ACHN (cell line): ENCODE measurements at regions not wholly inside any gene's neighbourhood (a gene's known extent, or its start where the extent isn't known, plus 50 kb on each side); places are given as distances from the start of the nearest gene placed in this dataset.
"Not testable (repeated sequence)": the region's sequence is repeated elsewhere in the genome, so short reads cannot be mapped to it uniquely, and the experiment has no call there.

Experiments used
- DNase-seq: peaks from one replicate; pipeline ENCODE4 v3.0.0-alpha.2; 2015
- in situ Hi-C: cut with HindIII; loops from 2 replicates; pipeline ENCODE4 v1.10.0; 2017; ENCODE audit warnings: low sequenced_read_pairs, low pct_ligation_motif_present, low pct_unique_long_range_greater_than_20kb

DNA sequence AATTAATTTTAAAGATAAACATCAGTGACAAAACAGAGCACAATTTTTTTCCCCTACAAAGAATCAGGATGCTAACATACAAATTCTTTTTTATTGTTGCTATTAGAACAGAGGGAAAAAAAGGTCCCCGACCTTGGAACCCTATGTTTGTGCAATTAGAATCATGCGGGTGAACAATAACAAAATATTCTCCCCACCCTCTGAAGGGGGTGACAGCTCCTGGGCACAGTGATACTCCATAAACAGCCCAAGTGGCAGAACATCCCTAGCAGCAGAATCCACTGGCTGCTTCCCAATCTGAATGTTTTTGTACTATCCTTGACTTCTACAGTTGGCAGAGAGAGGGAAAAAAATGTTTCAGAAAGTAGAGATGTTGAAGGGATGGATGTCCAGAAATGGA is 87.7 kb upstream of the TLL1 start:
- in situ Hi-C loops = no loop called here
- no peak for DNase-seq

DNA sequence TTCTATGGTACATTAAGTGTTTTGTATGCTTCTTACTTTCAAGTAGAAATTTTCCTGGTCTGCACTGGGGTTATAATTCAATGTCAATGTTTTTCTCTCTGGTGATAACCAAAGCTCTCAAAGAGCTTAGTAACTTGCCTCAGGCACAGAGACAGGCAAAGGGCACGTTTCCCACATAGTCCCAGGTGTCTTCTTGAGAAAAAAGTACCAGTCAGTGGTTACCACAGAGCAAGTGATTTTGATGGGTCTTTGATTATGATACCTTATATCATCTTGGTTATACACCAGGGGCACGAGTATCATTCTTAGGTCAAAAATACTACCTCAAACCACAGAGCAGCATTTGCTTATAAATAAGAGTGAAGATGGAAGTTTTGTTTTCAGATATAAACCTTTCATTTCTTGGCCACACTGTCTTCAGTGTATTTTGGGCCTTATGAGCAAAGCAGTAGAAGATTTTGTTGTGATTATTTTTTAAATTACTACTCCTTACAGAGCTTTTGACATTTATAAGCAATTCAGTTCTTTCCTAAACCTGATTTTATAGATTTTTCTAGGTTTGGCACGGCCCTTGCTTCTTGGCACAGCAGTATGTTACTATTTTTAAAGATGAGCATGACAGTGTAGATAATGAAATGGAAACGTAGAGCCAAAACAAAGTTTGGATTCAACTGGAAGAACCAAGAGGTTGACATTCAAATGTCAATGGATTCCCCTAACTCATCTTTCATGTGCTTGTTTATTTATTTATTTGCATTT is 85.3 kb upstream of the TLL1 start:
- in situ Hi-C loops = no loop called here
- no peak for DNase-seq

DNA sequence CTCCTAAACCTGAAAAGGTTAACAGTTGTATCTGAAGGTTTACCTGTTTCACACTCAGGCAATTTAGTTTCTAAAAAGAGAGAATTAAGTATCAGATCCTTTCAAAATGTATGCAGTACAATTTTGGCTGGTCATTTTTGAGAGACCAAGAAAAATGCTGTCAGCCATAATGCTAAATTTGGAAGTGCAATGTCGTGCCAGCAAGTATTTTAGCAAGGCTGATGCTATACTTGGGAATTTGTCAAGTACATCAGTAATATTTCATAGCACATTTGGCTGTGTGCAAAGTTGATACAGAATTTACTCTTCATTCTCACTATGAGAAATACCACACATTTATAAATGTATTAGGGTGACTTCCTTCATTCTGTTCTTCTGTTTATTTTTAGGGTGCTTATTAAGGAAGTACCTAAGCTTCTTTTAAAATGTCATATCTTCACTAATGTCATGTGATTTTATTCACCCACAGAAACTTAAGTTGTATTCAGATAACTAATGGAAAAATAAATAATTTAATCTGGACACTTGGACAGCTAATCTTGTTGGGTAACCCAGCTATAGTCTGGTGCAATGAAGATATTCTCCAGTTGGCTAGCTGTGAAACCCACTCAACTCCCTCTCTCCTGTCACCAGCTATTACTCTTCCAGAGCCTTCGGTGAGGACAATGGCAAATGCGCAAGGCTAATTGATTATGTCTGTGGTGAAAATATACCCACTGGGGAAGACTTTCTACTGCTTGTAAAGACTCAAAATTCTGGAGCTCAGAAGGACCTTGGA is 84.2 kb upstream of the TLL1 start:
- no peak for DNase-seq
- in situ Hi-C loops = no loop called here

DNA sequence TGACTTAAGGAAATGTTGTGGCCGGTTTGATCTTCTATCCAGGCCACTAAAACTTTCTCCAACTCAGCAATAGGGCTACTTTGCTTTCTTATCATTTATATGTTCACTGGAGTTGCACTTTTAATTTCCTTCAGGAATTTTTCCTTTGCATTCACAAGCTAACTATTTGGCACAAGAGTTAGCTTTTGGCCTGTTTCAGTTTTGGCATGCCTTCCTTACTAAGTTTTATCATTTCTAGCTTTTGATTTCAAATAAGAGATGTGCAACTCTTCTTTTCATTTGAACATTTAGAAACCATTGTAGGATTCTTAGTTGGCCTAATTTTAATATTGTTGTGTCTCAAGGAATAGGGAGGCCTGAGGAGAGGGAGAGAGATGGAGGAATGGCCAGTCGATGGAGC is 79.8 kb upstream of the TLL1 start:
- in situ Hi-C loops = no loop called here
- no peak for DNase-seq

DNA sequence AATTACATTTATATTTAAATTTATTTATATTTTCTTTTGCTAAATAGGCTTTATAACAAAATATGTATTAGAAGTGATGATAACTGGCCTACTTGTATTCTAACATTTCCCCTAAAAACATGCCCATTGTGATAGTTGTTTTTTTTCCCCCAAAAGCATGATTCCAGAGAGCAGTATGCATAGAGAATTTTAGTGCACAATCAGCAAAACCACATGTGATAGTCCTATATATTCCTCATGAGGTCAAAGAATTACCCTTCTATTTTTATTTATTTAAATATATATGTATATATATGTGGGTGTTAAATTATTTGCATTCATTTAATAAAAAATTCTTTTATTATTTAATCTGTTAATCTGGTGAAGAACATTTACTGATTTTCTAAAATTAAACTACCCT is 78.2 kb upstream of the TLL1 start:
- in situ Hi-C loops = no loop called here
- no peak for DNase-seq

DNA sequence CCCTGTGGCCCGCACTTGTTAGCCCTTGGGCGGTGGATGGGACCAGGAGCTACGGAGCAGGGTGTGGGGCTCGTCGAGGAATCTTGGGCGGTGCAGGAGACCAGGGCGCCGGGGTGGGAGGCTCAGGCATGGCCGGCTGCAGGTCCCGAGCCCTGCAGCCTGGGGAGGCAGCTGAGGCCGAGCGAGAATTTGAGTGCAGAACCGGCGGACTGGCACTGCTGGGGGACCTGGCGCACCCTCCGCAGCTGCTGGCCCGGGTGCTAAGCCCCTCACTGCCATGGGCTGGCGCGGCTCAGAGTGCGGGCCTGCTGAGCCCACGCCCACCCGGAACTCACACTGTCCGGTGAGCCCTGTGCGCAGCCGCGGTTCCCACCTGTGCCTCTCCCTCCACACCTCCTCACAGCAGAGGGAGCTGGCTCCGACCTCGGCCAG is 73.6 kb upstream of the TLL1 start:
- in situ Hi-C loops = no loop called here
- DNase-seq = no peak

DNA sequence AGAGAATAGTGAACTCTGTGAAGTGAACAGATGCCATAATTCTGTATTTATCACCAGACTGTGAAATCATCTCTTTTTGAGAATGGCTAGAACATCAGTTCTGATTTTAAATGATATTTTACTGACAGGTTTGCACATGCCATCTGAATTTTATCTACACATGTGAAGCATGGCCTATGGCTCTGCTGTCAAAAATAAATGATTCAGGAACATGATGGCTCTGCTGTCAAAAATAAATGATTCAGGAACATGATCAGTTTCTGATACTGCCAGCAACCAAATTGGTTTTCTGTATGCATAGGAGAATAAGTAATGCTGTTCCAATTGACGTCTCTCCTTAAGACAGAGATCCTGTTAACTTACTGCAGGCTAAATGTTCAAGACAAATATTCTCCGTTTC is 70.6 kb upstream of the TLL1 start:
- in situ Hi-C loops = no loop called here
- DNase-seq = no peak

DNA sequence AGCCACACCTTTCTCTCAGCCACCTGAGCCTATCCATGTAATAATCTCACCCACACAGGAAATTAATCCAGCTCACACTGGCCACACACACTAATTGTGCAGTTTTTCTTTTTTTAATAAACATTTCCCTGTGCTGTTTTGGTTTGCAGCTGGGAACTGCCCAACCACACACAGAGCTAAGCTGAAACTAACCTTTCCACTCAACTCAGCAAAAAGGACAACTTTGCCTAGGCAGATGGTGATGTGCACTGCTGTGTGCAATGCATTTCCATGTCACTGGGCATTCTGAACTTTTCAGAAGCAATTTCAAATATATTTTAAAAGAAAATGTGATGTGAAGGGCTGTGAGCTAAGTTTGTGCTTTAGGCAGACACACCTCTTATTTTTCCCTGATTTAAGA is 70.0 kb upstream of the TLL1 start:
- in situ Hi-C loops = no loop called here

DNA sequence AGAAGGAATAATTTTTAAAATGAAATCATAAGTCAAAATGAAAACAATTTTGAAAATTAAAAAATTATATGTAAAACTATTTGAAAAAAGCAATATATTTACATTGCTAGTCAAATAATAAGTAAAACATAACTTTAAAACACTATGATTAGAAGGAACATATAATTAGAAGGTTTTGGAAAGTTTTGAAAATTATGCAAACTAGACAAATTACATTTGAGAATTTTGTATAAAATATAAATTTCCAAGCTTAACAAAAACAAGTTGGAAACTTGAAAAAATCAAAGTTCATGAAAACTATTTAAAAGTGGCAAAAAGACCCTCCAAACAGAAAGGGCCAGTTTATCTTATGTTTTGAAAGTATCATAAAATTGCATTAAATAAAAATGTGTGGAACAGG is 67.6 kb upstream of the TLL1 start:
- in situ Hi-C loops = no loop called here
- DNase-seq = no peak

More for the DNA sequence above, 70.0 kb upstream of the TLL1 start:
- no peak for DNase-seq

DNA sequence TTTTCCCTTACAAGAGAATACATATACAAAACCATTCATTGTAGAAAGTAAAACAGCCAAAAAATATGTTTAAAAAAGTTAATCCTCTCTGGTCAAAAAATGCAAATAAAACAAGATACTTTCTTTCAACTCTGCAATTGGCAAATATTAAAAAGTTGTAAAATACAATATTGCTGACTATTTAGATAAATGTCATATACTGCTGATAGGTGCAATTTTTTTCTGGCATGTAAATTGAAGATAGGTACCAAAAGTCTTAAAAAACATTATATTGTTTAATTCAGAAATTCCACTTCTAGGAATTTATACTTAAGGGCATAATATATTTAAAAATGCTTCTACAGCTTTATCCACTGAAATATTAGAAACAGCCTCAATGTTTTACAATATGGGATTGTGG is 66.4 kb upstream of the TLL1 start:
- in situ Hi-C loops = no loop called here
- DNase-seq = no peak

DNA sequence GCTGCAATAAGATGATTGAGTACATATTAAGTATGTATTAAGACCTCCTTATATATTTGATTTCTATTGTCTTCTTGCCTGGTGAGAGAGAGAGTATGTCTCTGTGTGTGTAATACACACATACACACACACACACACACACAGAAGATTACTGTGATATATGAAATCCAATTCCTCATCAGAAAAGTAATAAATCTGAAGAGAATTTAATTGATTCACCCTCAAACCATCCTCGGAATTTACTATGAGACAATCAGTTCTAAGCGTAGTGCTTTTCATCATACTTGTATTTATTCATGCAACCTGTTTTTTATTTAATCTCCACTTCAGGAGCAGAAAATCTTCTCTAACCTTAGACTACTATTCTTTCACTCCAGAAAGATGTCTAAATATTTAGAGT is 62.3 kb upstream of the TLL1 start:
- no peak for DNase-seq
- in situ Hi-C loops = no loop called here

DNA sequence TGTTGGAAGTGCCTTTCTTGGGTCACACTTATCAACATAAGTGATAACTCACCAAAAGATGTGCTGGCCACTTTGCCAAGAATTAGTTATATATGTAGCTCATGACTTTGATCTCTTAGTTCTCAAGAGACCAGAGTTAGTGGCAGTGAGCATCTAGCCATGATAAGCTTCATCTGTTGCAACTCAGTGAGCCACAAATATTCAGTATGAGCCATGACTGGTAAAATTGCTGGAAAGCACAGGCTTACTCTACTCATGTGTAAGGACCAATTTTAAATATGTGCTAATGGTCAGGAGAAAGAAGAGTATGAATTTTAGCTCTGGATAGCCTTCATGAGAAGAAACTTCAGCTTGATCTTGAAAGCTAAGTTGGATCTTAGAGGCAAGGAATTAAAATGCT is 59.4 kb upstream of the TLL1 start:
- DNase-seq = no peak
- in situ Hi-C loops = no loop called here

DNA sequence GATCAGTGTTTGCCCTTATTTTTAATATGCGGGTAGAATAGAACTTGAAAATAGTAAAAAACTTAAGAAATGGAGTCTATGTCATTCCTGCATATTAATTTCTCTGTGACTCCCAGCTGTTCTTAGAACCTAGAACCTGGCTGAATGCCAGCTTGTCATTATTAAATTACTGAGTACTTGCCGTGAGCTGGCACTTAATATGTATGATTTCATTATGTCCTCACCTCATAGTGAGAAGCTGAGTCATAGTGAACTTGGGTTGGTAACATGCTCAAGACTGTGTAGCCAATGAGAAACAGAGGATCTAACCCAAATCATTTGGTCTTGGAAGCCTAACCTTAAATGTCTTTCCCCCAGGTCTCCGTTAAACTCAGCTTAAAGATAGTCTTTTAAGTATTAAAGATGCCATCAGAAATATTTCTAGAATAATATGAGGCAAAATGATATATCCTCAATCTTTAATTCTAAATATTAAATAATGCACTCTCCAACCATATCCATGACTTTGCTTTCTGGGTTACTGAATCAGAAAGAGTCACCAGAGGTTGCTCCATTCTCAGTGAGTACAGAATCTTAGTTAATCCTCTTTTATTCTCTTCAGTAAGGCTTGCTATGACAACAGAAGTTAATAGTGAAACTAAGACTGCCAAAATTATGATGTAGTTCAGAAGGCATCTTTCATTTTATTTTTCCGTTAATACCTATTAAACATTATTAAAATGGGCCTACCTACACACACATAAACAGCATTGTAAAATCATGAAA is 58.6 kb upstream of the TLL1 start:
- in situ Hi-C loops = no loop called here
- no peak for DNase-seq

DNA sequence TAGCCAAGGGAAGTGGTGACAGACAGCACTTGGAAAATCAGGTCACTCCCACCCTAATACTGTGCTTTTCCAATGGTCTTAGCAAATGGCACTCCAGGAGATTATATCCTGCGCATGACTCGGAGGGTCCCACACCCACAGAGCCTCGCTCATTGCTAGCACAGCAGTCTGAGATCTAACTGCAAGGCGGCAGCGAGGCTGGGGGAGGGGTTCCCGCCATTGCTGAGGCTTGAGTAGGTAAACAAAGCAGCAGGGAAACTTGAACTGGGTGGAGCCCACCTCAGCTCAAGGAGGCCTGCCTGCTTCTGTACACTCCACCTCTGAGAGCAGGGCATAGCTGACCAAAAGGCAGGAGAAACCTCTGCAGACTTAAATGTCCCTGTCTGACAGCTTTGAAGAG is 53.9 kb upstream of the TLL1 start:
- DNase-seq, in situ Hi-C loops: not testable (repeated sequence)
